ENCODE measurements at regions not wholly inside any gene's neighbourhood (a gene's known extent, or its start where the extent isn't known, plus 50 kb on each side); places are given as distances from the start of the nearest gene placed in this dataset.

DNA sequence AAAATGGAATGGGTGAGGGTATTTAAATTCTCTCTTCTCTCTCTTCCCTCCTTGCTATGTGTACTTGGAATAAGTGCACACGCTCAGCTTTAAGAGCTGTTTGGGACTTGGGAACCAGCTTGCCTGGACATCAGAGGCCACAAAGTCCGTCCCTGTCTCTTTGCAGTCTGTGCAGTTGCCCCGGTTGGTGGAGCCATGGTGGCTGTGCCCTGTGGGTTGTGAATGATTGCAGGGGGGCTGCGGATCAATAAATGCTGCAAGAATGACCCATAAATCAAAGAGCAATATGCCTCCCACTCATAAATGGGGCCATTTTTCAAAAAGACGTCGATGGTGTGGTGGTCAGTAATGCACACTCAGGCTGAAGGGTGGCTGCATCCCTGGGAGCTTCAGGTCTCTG is 135.1 kb upstream of the CST7 start:
- Histone ChIP-seq H3K4me1 (ENCODE audit: control insufficient read depth, insufficient read depth, low read length) (no peaks in the 10 kb centered on the region), H3K27ac (ENCODE audit: low read length) (no peak overlapping the region), H3K9me3 (ENCODE audit: control insufficient read depth, insufficient read depth, low read depth, low read length) (no peaks in the 10 kb centered on the region), H3K4me3 (ENCODE audit: low read depth in 2 of 2, low read length in 2 of 2) (no peak overlapping the region), H3K36me3 (ENCODE audit: control insufficient read depth, insufficient read depth, low read length) (no peaks in the 10 kb centered on the region), H3K27me3 (ENCODE audit: control insufficient read depth, insufficient read depth, low read length) (peaks cover 3% of the 10 kb centered on the region; the same call in 1 of the 2 replicates)
- no TSS peak for BruUV-seq (replicated peaks)
- intact Hi-C loops (cut with micrococcal nuclease; ENCODE audit: unreplicated experiment): no loop called here
- ChIA-PET CTCF (no interaction called here), POLR2A (no interaction called here)
- TF ChIP-seq SIN3A (IDR thresholded peaks at IDR 0.05; ENCODE audit: borderline replicate concordance, insufficient read depth, low read depth, low read length) (no peak), POLR2AphosphoS5 (IDR thresholded peaks at IDR 0.05; ENCODE audit: low read depth, low read length) (no peak), TCF7L2 (IDR thresholded peaks at IDR 0.05; ENCODE audit: low read depth, low read length) (no peak)
- TF ChIP-seq, protein P1, sequence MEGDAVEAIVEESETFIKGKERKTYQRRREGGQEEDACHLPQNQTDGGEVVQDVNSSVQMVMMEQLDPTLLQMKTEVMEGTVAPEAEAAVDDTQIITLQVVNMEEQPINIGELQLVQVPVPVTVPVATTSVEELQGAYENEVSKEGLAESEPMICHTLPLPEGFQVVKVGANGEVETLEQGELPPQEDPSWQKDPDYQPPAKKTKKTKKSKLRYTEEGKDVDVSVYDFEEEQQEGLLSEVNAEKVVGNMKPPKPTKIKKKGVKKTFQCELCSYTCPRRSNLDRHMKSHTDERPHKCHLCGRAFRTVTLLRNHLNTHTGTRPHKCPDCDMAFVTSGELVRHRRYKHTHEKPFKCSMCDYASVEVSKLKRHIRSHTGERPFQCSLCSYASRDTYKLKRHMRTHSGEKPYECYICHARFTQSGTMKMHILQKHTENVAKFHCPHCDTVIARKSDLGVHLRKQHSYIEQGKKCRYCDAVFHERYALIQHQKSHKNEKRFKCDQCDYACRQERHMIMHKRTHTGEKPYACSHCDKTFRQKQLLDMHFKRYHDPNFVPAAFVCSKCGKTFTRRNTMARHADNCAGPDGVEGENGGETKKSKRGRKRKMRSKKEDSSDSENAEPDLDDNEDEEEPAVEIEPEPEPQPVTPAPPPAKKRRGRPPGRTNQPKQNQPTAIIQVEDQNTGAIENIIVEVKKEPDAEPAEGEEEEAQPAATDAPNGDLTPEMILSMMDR (IDR thresholded peaks at IDR 0.05): no peak
- TF ChIP-seq, protein P2, sequence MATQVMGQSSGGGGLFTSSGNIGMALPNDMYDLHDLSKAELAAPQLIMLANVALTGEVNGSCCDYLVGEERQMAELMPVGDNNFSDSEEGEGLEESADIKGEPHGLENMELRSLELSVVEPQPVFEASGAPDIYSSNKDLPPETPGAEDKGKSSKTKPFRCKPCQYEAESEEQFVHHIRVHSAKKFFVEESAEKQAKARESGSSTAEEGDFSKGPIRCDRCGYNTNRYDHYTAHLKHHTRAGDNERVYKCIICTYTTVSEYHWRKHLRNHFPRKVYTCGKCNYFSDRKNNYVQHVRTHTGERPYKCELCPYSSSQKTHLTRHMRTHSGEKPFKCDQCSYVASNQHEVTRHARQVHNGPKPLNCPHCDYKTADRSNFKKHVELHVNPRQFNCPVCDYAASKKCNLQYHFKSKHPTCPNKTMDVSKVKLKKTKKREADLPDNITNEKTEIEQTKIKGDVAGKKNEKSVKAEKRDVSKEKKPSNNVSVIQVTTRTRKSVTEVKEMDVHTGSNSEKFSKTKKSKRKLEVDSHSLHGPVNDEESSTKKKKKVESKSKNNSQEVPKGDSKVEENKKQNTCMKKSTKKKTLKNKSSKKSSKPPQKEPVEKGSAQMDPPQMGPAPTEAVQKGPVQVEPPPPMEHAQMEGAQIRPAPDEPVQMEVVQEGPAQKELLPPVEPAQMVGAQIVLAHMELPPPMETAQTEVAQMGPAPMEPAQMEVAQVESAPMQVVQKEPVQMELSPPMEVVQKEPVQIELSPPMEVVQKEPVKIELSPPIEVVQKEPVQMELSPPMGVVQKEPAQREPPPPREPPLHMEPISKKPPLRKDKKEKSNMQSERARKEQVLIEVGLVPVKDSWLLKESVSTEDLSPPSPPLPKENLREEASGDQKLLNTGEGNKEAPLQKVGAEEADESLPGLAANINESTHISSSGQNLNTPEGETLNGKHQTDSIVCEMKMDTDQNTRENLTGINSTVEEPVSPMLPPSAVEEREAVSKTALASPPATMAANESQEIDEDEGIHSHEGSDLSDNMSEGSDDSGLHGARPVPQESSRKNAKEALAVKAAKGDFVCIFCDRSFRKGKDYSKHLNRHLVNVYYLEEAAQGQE (IDR thresholded peaks at IDR 0.05; ENCODE audit: insufficient read depth in 1 of 2, low read depth in 2 of 2, low read length in 1 of 2): no peak
- in situ Hi-C loops (cut with HindIII; ENCODE audit: low pct_unique_long_range_greater_than_20kb, low sequenced_read_pairs): no loop called here
- no peak for ATAC-seq
- no peak for DNase-seq (ENCODE audit: low read depth, low spot score)

DNA sequence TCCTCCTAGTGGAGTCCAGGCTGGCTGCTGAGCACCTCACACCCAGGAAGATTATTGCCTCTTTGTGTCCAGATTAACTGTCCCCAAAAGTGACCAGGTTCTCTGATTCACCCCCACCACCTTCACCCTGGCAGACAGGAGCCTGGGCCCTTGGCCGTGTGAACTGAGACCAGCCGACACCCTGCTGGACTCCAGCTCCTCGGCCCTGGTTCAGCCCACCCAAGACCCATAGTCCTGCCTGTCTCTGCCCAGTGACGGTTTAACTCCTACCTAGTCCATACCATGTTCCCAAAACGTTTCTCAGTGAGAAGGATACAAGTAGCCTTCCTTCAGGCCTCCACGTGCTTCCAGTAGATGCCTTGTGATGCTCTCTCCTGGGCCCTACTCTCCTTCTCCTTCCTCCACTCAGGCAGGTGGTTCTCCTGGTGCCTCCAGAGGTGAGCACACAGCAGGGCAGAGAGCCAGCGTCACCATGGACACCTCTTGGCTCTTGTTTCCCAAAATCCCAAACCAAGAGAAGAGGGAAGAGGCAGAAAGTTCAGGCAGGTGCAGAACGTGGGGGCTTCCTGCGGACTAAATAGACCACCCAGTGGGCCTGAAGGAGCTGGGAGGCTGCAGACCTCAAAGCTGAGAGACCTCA is 134.4 kb upstream of the CST7 start:
- H3K27ac ChIP-seq (ENCODE audit: low read length): no peak overlapping the region
- TF ChIP-seq, protein P2 (IDR thresholded peaks at IDR 0.05; ENCODE audit: insufficient read depth in 1 of 2, low read depth in 2 of 2, low read length in 1 of 2): no peak
- TF ChIP-seq SIN3A (IDR thresholded peaks at IDR 0.05; ENCODE audit: borderline replicate concordance, insufficient read depth, low read depth, low read length): no peak
- no peaks in the 10 kb centered on the region for H3K36me3 ChIP-seq (ENCODE audit: control insufficient read depth, insufficient read depth, low read length)
- no peak for ATAC-seq
- no peaks in the 10 kb centered on the region for H3K4me1 ChIP-seq (ENCODE audit: control insufficient read depth, insufficient read depth, low read length)
- peaks cover 3% of the 10 kb centered on the region; the same call in 1 of the 2 replicates for H3K27me3 ChIP-seq (ENCODE audit: control insufficient read depth, insufficient read depth, low read length)
- no peak for DNase-seq (ENCODE audit: low read depth, low spot score)
- no peak overlapping the region for H3K4me3 ChIP-seq (ENCODE audit: low read depth in 2 of 2, low read length in 2 of 2)
- no peaks in the 10 kb centered on the region for H3K9me3 ChIP-seq (ENCODE audit: control insufficient read depth, insufficient read depth, low read depth, low read length)
- ChIA-PET CTCF (no interaction called here), POLR2A (no interaction called here)
- intact Hi-C loops (cut with micrococcal nuclease; ENCODE audit: unreplicated experiment): no loop called here
- in situ Hi-C loops (cut with HindIII; ENCODE audit: low pct_unique_long_range_greater_than_20kb, low sequenced_read_pairs): no loop called here
- no TSS peak for BruUV-seq (replicated peaks)
